H1 (cell line): ENCODE measurements at regions not wholly inside any gene's neighbourhood (a gene's known extent, or its start where the extent isn't known, plus 50 kb on each side); places are given as distances from the start of the nearest gene placed in this dataset.

ENCODE experiments used
- CTCF ChIA-PET: fragments of 300-600 bp; sonication (Branson Sonifier 250); formaldehyde crosslinking; loops from one replicate; lab custom pipeline; 2021; ENCODE audit not compliant: partially characterized antibody; lab: Charles Lee
- POLR2A ChIA-PET: fragments of 300-600 bp; sonication (Branson Sonifier 250); formaldehyde crosslinking; loops from one replicate; lab custom pipeline; 2021; ENCODE audit warnings: inconsistent platforms; ENCODE audit not compliant: partially characterized antibody; lab: Charles Lee
- DNase-seq, 2 experiments: peaks; one replicate each; pipeline versions ENCODE4 v3.0.0 to v3.0.0-alpha.2; 2010 to 2022; ENCODE audit warnings: low spot score in 2 of 2, low read depth in 1 of 2, mixed read lengths in 1 of 2
- FAIRE-seq: peaks from 2 replicates; lab custom pipeline; 2011; peaks lifted over from hg19 to GRCh38; lab: Jason Lieb, UNC
- H2AFZ ChIP-seq: 2 replicates; pipeline ENCODE4 v1.8.1; 2012; ENCODE audit warnings: low read length, inconsistent platforms
- H2AK5ac ChIP-seq: 2 replicates; pipeline ENCODE4 v1.6.1; 2013; ENCODE audit warnings: low read depth, low read length
- H2BK120ac ChIP-seq: replicated peaks from 2 replicates; pipeline ENCODE3; 2013; ENCODE audit warnings: low read depth, low read length, inconsistent platforms
- H2BK12ac ChIP-seq: 2 replicates; pipeline ENCODE4 v1.6.1; 2013; ENCODE audit warnings: low read depth, low read length
- H2BK15ac ChIP-seq: 2 replicates; pipeline ENCODE4 v1.6.1; 2013; ENCODE audit warnings: low read length
- H2BK20ac ChIP-seq: 2 replicates; pipeline ENCODE4 v1.6.1; 2013; ENCODE audit warnings: low read length
- H2BK5ac ChIP-seq: 2 replicates; pipeline ENCODE4 v1.6.1; 2013; ENCODE audit warnings: low read depth, low read length
- H3K14ac ChIP-seq: 2 replicates; pipeline ENCODE4 v1.6.1; 2013; ENCODE audit warnings: inconsistent platforms; ENCODE audit not compliant: insufficient read length
- H3K18ac ChIP-seq: 2 replicates; pipeline ENCODE4 v1.6.1; 2013; ENCODE audit warnings: low read length; ENCODE audit errors: extremely low read depth
- H3K23ac ChIP-seq: 2 replicates; pipeline ENCODE4 v1.6.1; 2013; ENCODE audit warnings: inconsistent platforms; ENCODE audit not compliant: insufficient read length
- H3K23me2 ChIP-seq: 2 replicates; pipeline ENCODE4 v1.6.1; 2013; ENCODE audit warnings: low read depth, low read length
- H3K27ac ChIP-seq: 2 replicates; pipeline ENCODE4 v1.6.1; 2011; ENCODE audit warnings: low read depth, low read length, inconsistent platforms
- H3K27me3 ChIP-seq, 4 experiments: replicated peaks in 1 of 4; 1 replicate in 1 of 4; 2 replicates in 3 of 4; pipeline versions ENCODE4 v1.6.1 to v1.8.1; 2011 to 2013; ENCODE audit warnings: low read length in 3 of 4, mild to moderate bottlenecking in 3 of 4, inconsistent platforms in 2 of 4, mixed read lengths in 2 of 4, moderate library complexity in 1 of 4; ENCODE audit not compliant: control insufficient read depth in 3 of 4, insufficient read depth in 3 of 4; ENCODE audit errors: extremely low read depth in 1 of 4
- H3K36me3 ChIP-seq, 4 experiments: 2 replicates each; pipeline versions ENCODE4 v1.6.1 to v1.8.1; 2011 to 2013; ENCODE audit warnings: mild to moderate bottlenecking in 4 of 4, low read length in 3 of 4, moderate library complexity in 2 of 4, control low read depth in 1 of 4, inconsistent platforms in 1 of 4; ENCODE audit not compliant: insufficient read depth in 4 of 4, control insufficient read depth in 2 of 4
- H3K4ac ChIP-seq: replicated peaks from 2 replicates; pipeline ENCODE3; 2013; ENCODE audit warnings: low read length, low read depth, mixed read lengths, inconsistent platforms; ENCODE audit not compliant: insufficient read length
- H3K4me1 ChIP-seq, 4 experiments: replicated peaks in 1 of 4; 1 replicate in 1 of 4; 2 replicates in 3 of 4; pipeline versions ENCODE4 v1.6.1 to v1.8.1; 2011 to 2013; ENCODE audit warnings: low read length in 3 of 4, inconsistent platforms in 2 of 4, mixed read lengths in 1 of 4; ENCODE audit not compliant: insufficient read depth in 4 of 4, control insufficient read depth in 3 of 4
- H3K4me2 ChIP-seq, 2 experiments: 2 replicates each; pipeline versions ENCODE4 v1.6.1 to v1.8.1; 2011 to 2013; ENCODE audit warnings: low read depth in 2 of 2, low read length in 2 of 2, control low read depth in 1 of 2, inconsistent platforms in 1 of 2, mild to moderate bottlenecking in 1 of 2; ENCODE audit not compliant: insufficient read depth in 1 of 2
- H3K4me3 ChIP-seq, 4 experiments: fragments of 200-600, 300-600 bp in 1 of 4; sonication (generic), shearing (Covaris generic), sonication (Bioruptor Twin) in 1 of 4; 2 replicates each; pipeline versions ENCODE4 v1.5.1 to v1.8.1; 2011 to 2016; ENCODE audit warnings: low read length in 4 of 4, low read depth in 3 of 4, control low read depth in 2 of 4, inconsistent platforms in 2 of 4, mild to moderate bottlenecking in 2 of 4, mixed read lengths in 1 of 4, moderate library complexity in 1 of 4; ENCODE audit not compliant: insufficient read depth in 2 of 4; ENCODE audit errors: extremely low read depth in 1 of 4
- H3K56ac ChIP-seq: replicated peaks from 2 replicates; pipeline ENCODE3; 2013; ENCODE audit warnings: low read depth, mild to moderate bottlenecking, mixed read lengths, low read length, inconsistent platforms; ENCODE audit not compliant: insufficient read length
- H3K79me1 ChIP-seq: 2 replicates; pipeline ENCODE4 v1.6.1; 2013; ENCODE audit warnings: low read depth, low read length, control low read depth
- H3K79me2 ChIP-seq, 2 experiments: 2 replicates each; pipeline versions ENCODE4 v1.6.1 to v1.8.1; 2012 to 2013; ENCODE audit warnings: low read length in 2 of 2, mild to moderate bottlenecking in 2 of 2, inconsistent platforms in 1 of 2; ENCODE audit not compliant: insufficient read depth in 2 of 2, control insufficient read depth in 1 of 2
- H3K9ac ChIP-seq, 4 experiments: replicated peaks in 1 of 4; 1 replicate in 1 of 4; 2 replicates in 3 of 4; pipeline versions ENCODE4 v1.6.1 to v1.8.1; 2011 to 2013; ENCODE audit warnings: low read depth in 3 of 4, low read length in 3 of 4, control low read depth in 2 of 4, mild to moderate bottlenecking in 2 of 4, moderate library complexity in 2 of 4, inconsistent platforms in 1 of 4; ENCODE audit errors: extremely low read depth in 1 of 4
- H3K9me3 ChIP-seq, 2 experiments: 2 replicates each; pipeline versions ENCODE4 v1.6.1 to v1.8.1; 2012 to 2013; ENCODE audit warnings: mild to moderate bottlenecking in 2 of 2, moderate library complexity in 2 of 2, control low read depth in 1 of 2, inconsistent platforms in 1 of 2, low read depth in 1 of 2, low read length in 1 of 2, mixed read lengths in 1 of 2; ENCODE audit not compliant: insufficient read depth in 2 of 2
- H4K20me1 ChIP-seq, 2 experiments: replicated peaks in 1 of 2; 2 replicates each; pipeline versions ENCODE3 to v1.8.1; 2011 to 2013; ENCODE audit warnings: inconsistent platforms in 2 of 2, low read length in 2 of 2, mild to moderate bottlenecking in 1 of 2; ENCODE audit not compliant: insufficient read depth in 2 of 2, control insufficient read depth in 1 of 2
- H4K5ac ChIP-seq: 2 replicates; pipeline ENCODE4 v1.6.1; 2013; ENCODE audit warnings: low read length, low read depth, mixed read lengths, inconsistent platforms; ENCODE audit not compliant: insufficient read length
- H4K8ac ChIP-seq: 2 replicates; pipeline ENCODE4 v1.8.0; 2013; ENCODE audit warnings: mild to moderate bottlenecking, moderate library complexity, low read length, inconsistent platforms; ENCODE audit not compliant: insufficient read depth; ENCODE audit errors: extremely low read depth
- H4K91ac ChIP-seq: replicated peaks from 2 replicates; pipeline ENCODE3; 2013; ENCODE audit warnings: low read length, mixed read lengths, inconsistent platforms; ENCODE audit not compliant: insufficient read length
- GTF2F1 ChIP-seq: IDR thresholded peaks from 2 replicates; pipeline ENCODE4 v1.6.1; 2012; ENCODE audit warnings: low read depth, low read length, improper control_type of control experiment, borderline replicate concordance
- HDAC6 ChIP-seq: IDR thresholded peaks from one replicate; pipeline ENCODE4 v1.7.1; 2012; ENCODE audit warnings: low read depth, mild to moderate bottlenecking, inconsistent platforms, low read length, moderate library complexity
- POLR2A ChIP-seq, 2 experiments: IDR thresholded peaks; 1 replicate in 1 of 2; 2 replicates in 1 of 2; pipeline ENCODE4 v1.6.1; 2011; ENCODE audit warnings: low read depth in 2 of 2, low read length in 2 of 2, mild to moderate bottlenecking in 2 of 2; ENCODE audit errors: control extremely low read depth in 1 of 2
- TF ChIP-seq, protein P1 (sequence below): IDR thresholded peaks from 2 replicates; pipeline ENCODE4 v1.6.1; 2012; ENCODE audit warnings: low read length, inconsistent platforms

DNA sequence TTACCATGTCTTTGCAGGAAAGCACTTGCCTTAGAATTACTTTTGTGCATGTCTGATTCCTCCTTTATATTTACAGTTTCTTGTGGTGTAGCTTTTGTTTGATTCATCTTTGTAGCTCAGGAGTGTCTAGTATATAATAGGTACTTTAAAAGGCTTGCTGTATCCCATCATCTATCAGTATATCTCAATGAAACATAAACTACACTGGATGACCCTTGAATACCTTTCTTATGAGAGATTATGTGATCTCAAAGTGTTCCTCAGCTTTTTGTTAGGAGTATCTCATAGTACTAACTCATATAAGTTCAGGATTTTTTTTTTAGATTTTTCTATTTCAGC lies 234.8 kb downstream of the PYDC2 start:
- no peak overlapping the region for H3K4me3 ChIP-seq
- H4K91ac ChIP-seq: no peak overlapping the region
- no peaks in the 10 kb centered on the region for H4K20me1 ChIP-seq
- DNase-seq (no peak), FAIRE-seq (no peak)
- H3K4me1 ChIP-seq: peaks cover 0 to 3% (median 0%) of the 10 kb centered on the region in 4 experiments; a peak in 1 of 7 replicates
- H4K8ac ChIP-seq: no peak overlapping the region
- no peak overlapping the region for H2BK120ac ChIP-seq
- no peak overlapping the region for H3K4ac ChIP-seq
- H2BK15ac ChIP-seq: no peak overlapping the region
- TF ChIP-seq, protein P1, sequence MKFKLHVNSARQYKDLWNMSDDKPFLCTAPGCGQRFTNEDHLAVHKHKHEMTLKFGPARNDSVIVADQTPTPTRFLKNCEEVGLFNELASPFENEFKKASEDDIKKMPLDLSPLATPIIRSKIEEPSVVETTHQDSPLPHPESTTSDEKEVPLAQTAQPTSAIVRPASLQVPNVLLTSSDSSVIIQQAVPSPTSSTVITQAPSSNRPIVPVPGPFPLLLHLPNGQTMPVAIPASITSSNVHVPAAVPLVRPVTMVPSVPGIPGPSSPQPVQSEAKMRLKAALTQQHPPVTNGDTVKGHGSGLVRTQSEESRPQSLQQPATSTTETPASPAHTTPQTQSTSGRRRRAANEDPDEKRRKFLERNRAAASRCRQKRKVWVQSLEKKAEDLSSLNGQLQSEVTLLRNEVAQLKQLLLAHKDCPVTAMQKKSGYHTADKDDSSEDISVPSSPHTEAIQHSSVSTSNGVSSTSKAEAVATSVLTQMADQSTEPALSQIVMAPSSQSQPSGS: no peak
- TF ChIP-seq GTF2F1: no peak
- no peak for TF ChIP-seq HDAC6
- TF ChIP-seq POLR2A (IDR thresholded peaks at IDR 0.05; ENCODE audit: control extremely low read depth in 1 of 2, low read depth in 2 of 2, low read length in 2 of 2): no peak
- H2BK5ac ChIP-seq: no peak overlapping the region
- ChIA-PET POLR2A (no interaction called here), CTCF (no interaction called here)
- no peak overlapping the region for H3K4me2 ChIP-seq
- no peak overlapping the region for H2AFZ ChIP-seq
- no peak overlapping the region for H4K5ac ChIP-seq
- H3K9ac ChIP-seq: no peak overlapping the region
- no peak overlapping the region for H3K14ac ChIP-seq
- no peaks in the 10 kb centered on the region for H3K79me2 ChIP-seq
- no peak overlapping the region for H3K18ac ChIP-seq
- H2BK20ac ChIP-seq: no peak overlapping the region
- H3K36me3 ChIP-seq: no peaks in the 10 kb centered on the region
- H3K23me2 ChIP-seq: no peaks in the 10 kb centered on the region
- H3K27me3 ChIP-seq: no peaks in the 10 kb centered on the region
- H3K23ac ChIP-seq: no peak overlapping the region
- no peaks in the 10 kb centered on the region for H3K9me3 ChIP-seq
- H2AK5ac ChIP-seq: no peak overlapping the region
- H3K79me1 ChIP-seq: no peaks in the 10 kb centered on the region
- H2BK12ac ChIP-seq: no peak overlapping the region
- H3K56ac ChIP-seq: no peak overlapping the region
- H3K27ac ChIP-seq: no peak overlapping the region
